Stimulated activated CD8-positive, alpha-beta memory T cell treated with anti-CD3 and anti-CD28 coated beads, Interleukin-4, amount 100 ng/mL, for 1 hour (primary cell): ENCODE measurements at regions not wholly inside any gene's neighbourhood (a gene's known extent, or its start where the extent isn't known, plus 50 kb on each side); places are given as distances from the start of the nearest gene placed in this dataset.
"Not testable (repeated sequence)": the region's sequence is repeated elsewhere in the genome, so short reads cannot be mapped to it uniquely, and the experiment has no call there.

Source experiments
- DNase-seq, 2 donors: peaks; one replicate each; pipeline ENCODE4 v3.0.0-alpha.2; 2020; ENCODE audit warnings: low read depth in 2 of 2, low spot score in 1 of 2

- no peak for DNase-seq
Observed at GRCh38 chr4:189838821-189839497, 101.7 kb upstream of the FRG1 start.

- no peak for DNase-seq
Observed at GRCh38 chr4:189840356-189840755, 100.3 kb upstream of the FRG1 start.

- no peak for DNase-seq
Observed at GRCh38 chr4:189843413-189844009, 97.2 kb upstream of the FRG1 start.

GRCh38 chr4:189845145-189845846 is 95.4 kb upstream of the FRG1 start:
- DNase-seq, result no peak

GRCh38 chr4:189846094-189846493 is 94.6 kb upstream of the FRG1 start:
- DNase-seq, result not testable (repeated sequence)

- DNase-seq, result not testable (repeated sequence)
Observed at GRCh38 chr4:189846608-189847007, 94.1 kb upstream of the FRG1 start.

GRCh38 chr4:189848672-189849071 is 92.0 kb upstream of the FRG1 start:
- not testable (repeated sequence) for DNase-seq

GRCh38 chr4:189850239-189850856 is 90.3 kb upstream of the FRG1 start:
- DNase-seq, result no peak

GRCh38 chr4:189858435-189858834 is 82.2 kb upstream of the FRG1 start:
- DNase-seq, result no peak

- no peak for DNase-seq
Observed at GRCh38 chr4:189861101-189861500, 79.6 kb upstream of the FRG1 start.

- DNase-seq, result no peak
Observed at GRCh38 chr4:189869236-189869635, 71.4 kb upstream of the FRG1 start.

GRCh38 chr4:189870511-189871234 is 70.0 kb upstream of the FRG1 start:
- DNase-seq, result no peak

GRCh38 chr4:189874591-189874990 is 66.1 kb upstream of the FRG1 start:
- no peak for DNase-seq

GRCh38 chr4:189881190-189881589 is 59.5 kb upstream of the FRG1 start:
- not testable (repeated sequence) for DNase-seq

GRCh38 chr4:189888407-189888806 is 52.3 kb upstream of the FRG1 start:
- DNase-seq, result not testable (repeated sequence)
